Hematopoietic multipotent progenitor cell treated with erythropoietin and hydrocortisone succinate and interleukin-3 and kit ligand, for 17 days (in vitro differentiated cells): ENCODE measurements at regions not wholly inside any gene's neighbourhood (a gene's known extent, or its start where the extent isn't known, plus 50 kb on each side); places are given as distances from the start of the nearest gene placed in this dataset.

Source experiments
- DNase-seq: peaks from one replicate; pipeline ENCODE4 v3.0.0-alpha.2; 2015; ENCODE audit warnings: low spot score

DNA sequence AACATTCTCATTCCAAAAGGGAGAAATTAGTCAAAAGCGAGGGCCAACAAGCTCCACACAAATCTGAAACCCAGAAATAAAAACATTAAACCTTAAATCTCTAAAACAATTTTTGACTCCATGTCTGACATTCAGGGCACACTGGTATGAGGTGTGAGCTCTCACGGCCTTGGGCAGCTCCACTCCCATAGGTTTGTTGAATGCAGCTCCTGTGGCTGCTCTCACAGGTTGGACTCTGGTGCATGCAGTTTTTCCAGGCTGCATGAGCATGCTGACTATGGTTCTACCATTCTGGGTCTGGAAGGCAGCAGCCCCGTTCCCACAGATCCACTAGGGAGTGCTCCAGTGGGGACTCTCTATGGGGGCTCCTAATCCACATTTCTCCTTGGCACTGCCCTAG lies 887.1 kb upstream of the GHITM start:
- no peak for DNase-seq

- no peak for DNase-seq
Observed at GRCh38 chr10:83252596-83252995, 886.7 kb upstream of the GHITM start.

DNA sequence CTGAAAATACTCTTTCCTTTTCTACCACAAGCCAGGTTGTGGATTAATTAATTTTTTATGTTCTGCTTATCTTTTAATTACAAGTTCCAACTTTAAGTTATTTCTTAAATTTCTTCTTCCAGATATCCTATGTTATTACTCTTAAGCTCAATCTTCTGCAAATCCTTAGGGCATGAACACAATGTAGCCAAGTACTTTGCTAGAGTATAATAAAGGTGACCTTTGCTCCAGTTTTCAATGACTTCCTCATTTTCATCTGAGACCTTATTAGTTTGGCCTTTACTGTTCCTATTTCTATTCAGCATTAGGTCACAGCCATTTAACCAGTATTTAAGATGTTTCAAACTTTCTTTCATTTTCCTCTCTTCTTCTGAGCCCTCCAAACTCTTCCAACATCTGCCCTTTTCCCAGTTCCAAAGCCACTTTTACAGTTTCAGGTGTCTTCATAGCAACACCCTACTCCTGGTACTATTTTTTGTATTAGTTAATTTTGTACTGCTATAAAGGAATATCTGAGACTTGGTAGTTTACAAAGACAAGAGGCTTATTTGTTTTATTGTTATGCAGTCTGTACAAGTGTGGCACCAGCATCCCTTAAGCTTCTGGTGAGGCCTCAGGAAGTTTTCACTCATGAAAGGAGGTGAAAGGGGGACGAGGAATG lies 886.2 kb upstream of the GHITM start:
- DNase-seq = no peak

- no peak for DNase-seq
Observed at GRCh38 chr10:83254698-83255097, 884.6 kb upstream of the GHITM start.

- DNase-seq = no peak
Observed at GRCh38 chr10:83262434-83262833, 876.9 kb upstream of the GHITM start.

- no peak for DNase-seq
Observed at GRCh38 chr10:83272666-83273434, 866.5 kb upstream of the GHITM start.

DNA sequence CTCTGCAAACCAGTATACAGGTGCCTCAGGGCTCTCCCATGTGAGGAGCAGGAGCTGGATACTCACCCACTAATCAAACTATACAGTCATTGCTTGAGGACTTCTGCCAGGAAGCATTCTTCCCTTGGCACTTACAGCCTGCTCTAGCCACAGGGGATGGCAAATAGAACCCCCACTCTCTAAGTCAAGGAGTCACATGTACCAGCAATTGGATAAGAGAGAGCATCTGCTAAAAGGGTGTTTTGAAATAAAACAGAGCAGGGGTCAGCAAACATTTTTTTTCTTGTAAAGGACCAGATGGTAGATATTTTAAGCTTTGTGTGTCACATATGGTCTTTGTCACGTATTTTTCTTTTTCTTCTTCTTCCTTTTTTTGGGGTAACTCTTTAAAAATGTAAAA lies 865.2 kb upstream of the GHITM start:
- DNase-seq = no peak

- no peak for DNase-seq
Observed at GRCh38 chr10:83276971-83277370, 862.3 kb upstream of the GHITM start.

DNA sequence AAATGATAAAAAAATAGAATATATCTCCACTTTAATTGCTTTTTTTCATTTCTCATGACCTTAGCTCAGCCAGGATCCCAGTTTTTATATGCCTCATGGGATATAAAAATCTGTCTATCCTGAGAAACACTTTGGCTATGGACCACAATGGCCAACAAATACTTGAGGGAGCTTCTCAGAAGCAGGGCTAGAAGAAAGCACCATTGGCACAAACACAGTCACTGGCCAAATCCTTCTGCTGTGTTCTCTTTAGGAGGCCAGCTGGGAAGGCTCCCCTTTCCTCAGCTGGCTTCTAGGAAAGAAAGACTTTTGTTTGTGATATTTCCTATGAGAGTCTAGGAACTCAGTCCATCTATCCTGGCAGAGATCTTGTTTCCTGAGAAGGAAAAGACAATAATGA lies 856.2 kb upstream of the GHITM start:
- no peak for DNase-seq

GRCh38 chr10:83287374-83287773 lies 851.9 kb upstream of the GHITM start:
- DNase-seq = no peak

- no peak for DNase-seq
Observed at GRCh38 chr10:83289373-83289772, 849.9 kb upstream of the GHITM start.

GRCh38 chr10:83289948-83290347 lies 849.4 kb upstream of the GHITM start:
- DNase-seq = no peak

- DNase-seq = no peak
Observed at GRCh38 chr10:83301732-83302131, 837.6 kb upstream of the GHITM start.

DNA sequence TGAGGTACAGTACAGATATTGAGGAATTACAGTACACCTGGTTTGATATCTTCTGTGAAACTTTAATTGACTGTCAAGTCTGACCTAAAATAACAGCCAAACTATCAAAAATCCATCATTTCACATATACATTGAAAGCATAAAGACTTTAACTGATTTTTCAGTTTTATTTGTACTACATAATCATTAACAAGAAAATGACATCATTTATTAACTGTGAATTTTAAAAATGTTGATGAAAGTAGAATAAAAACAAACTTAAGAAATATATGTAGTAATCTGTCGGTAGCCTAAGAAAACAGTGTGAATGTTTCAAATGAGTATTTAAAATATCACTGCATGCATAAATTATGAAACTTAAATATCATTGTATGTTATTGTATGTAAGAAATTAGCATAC lies 836.7 kb upstream of the GHITM start:
- DNase-seq = no peak

DNA sequence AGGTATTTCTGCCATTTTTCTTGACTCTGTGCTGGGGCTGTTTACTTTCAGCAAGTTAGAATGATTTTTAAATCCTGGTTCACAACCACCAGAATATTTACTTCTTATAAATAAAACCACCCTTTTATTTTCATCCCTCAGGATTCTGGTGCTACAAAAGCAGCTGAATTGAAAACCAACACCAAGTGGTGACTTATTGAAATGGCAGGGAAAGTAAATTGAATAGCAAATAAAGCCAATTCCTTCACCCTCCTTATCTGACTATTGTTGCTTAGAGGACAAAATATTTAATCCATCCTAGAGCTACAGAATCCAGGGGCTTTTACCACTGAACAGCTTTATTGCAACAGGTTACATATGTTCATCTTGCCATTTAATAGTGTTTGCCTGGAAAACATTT lies 828.6 kb upstream of the GHITM start:
- no peak for DNase-seq

GRCh38 chr10:83312570-83312969 lies 826.7 kb upstream of the GHITM start:
- no peak for DNase-seq

DNA sequence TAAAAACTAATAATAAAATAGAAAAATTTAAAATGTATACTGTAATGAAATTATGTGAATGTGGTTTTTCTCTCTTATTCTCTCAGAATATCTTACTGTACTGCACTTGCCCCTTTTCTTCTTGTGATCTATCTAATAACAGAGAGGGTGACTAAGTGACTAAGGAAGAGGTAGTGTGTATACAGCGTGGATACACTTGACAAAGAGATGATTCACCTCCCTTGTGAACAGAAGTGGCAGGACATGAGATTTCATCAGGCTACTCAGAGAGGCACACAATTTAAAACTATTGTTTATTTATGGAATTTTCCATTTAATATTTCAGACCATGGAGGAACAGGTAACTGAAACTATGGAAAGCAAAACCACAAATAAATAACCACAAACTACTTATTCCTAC lies 806.6 kb upstream of the GHITM start:
- DNase-seq = no peak

DNA sequence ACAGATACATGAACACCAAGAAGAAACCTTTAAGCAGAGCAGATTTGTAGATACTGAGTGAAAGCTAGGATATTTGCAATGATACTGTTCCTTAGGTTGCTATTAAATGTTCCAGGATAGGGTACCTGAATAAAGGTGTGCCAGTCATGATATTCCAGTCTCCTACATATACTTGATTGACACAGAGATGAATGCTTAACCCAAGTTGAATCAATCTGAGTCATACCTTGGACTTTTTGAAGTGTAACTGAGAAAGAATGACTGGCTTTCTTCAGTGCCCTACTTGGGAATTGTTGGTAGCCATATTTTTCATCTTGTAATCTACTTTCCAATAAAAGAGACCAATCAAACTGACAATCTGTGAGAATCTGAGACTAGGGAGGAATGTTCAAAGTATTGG lies 805.7 kb upstream of the GHITM start:
- DNase-seq = no peak

GRCh38 chr10:83343676-83344075 lies 795.6 kb upstream of the GHITM start:
- DNase-seq = no peak

GRCh38 chr10:83346266-83346910 lies 792.9 kb upstream of the GHITM start:
- no peak for DNase-seq

GRCh38 chr10:83352588-83352987 lies 786.7 kb upstream of the GHITM start:
- DNase-seq = no peak

DNA sequence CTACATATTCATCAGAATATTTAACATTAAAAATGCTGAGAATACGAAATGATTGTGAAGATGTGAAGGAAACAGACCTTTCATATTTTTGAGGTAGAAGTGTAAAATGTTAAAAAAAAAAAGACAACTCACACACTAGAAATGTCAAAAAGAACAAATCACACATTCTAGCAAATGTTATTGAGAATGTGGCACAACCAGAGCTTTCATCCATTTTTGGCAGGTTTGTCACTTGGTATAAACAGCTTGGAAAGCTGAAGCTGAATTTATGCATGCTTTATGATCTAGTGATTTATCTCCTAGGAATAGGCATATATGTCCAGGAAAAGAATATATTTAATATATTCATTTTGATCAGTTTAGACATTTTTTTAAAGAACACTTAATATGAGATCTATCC lies 784.9 kb upstream of the GHITM start:
- DNase-seq = no peak

GRCh38 chr10:83357004-83357403 lies 782.3 kb upstream of the GHITM start:
- DNase-seq = no peak
